Hypothalamus (tissue), 51 donors: ENCODE measurements at regions not wholly inside any gene's neighbourhood (a gene's known extent, or its start where the extent isn't known, plus 50 kb on each side); places are given as distances from the start of the nearest gene placed in this dataset.

Source experiments
- DNase-seq, 51 donors: peaks; one replicate each; lab custom pipeline; 2025; lab: John Stamatoyannopoulos, UW

DNA sequence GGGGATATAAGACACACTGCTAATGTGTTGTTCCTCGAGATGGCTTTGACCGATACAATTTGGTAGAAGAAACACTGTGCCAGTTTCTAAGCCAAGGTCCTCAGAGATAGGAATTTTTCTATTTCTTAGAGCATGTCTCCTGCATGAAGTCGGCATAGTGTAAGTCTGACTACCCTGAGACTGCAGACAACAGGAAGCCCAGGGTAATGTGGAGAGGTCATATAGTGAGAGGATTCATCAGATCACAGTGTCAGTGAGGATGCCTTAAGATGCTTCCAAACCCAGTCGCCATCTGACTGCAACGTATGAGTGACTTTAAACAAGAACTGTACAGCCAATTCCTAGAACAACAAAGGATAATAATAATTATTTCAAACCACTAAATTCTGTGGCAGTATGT, 818.3 kb upstream of the GYPC start:
- DNase-seq = no peak

DNA sequence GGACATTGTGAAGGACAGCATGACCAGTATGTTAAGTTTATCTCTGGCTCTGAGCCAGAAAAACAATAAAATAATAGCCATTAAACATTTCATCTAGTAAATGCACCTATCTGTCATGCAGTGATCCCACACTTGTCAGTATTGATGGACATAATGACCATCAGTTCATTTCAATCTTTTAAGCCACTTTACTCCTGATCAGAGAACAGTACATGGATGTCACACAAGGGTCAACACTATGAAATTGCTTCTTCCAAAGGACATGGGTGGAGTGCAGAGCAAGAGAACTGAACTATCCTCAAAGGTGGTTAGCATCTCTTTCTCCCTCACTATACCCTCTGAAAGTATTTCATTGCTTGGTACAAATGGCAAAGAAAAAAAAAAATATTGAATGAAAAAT, 816.0 kb upstream of the GYPC start:
- DNase-seq = no peak

DNA sequence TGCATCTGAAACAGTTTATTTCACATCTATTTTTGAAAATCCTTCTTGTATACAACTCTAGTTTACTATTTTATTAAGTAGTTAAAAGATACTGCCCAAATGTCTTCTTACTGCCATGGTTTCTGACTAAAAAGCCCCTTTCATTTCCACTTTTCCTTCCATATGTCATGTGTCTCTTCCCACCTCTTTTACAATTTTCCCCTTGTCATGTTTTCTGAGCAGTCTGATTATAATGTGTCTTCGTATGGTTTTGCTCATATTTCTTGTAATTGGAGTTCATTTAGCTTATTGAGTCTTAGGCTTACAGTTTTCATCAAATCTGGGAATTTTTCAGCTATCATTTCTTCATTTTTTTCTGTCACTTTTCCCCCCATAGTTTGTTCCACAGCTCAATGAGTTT, 813.9 kb upstream of the GYPC start:
- no peak for DNase-seq

DNA sequence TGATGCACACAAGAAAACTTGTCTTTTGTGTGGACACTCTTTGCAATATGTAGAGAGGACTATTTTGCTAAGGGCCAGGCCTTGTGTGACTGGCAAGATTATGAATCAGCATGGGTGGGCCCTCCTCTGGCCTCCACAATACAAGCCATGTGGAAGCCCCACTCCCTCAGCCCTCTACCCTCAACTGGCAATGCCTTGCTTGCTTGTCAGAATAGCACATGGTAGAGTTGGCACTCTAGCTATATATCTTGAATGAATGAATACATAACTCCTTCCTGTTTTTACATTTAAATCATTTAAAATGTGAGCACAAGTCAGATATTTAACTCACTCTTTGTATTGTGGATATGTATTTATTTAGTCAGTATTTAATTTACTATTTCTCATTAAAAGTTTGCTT, 805.4 kb upstream of the GYPC start:
- DNase-seq = no peak

- no peak for DNase-seq
Measured at GRCh38 chr2:125852364-125852763, 803.6 kb upstream of the GYPC start.

- peak in 1 of 51 donors; percentile 22 for DNase-seq
Measured at GRCh38 chr2:125853626-125854025, 802.3 kb upstream of the GYPC start.

DNA sequence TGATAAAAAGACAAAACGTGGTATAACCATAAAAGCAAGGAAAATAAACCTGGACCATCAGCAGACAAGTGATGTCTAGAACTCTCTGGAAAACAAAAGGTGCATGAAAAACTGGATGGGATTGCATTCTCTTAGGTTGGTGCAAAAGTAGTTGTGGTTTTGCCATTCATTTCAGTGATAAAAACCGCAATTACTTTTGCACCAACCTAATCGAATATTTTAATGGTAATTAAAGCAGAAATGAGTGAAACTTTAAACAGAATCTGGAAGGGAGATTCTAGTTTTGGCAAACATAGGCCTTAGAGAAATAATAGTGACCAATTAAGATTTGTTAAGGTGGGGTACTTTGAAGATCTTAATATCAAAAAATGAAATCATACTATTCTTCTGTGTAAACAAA, 800.8 kb upstream of the GYPC start:
- DNase-seq = no peak

DNA sequence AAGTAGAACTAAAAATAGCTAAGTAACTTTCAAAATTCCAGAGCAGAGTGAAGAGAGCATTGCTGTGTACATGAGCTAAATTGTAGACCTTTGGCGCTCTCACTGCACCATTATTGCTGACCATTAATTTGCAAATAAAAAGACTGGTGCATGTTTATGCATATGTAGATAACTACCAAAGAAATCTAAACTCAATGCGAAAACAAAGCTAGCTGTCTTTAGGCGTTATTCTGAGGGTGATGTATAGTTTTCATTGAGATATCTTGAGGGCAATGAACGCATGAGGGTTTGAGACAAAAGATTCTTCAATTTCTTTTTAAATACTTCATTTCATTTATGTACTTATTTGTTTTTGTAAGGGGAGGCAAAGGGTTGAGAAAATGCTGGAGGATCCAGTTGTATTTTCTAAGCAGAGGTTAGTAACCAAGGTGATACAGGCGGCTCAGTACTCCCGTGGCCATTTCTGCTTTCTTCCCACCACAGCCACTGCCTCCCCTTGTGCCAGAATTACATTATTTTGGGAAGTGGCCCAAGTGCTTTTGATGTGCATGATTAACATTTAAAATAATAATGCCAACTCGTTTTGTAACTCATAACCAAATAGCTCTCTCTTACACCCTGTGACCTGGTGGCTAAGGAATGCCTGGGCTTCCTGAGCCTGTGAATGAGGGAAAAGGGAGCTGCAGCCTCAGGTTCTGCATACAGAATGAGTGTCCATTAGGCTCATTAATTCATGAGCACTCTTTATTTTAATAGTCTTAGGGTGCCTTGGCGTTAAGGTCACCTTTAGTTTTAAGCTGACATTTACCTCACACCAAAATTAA, 797.8 kb upstream of the GYPC start:
- no peak for DNase-seq

GRCh38 chr2:125861461-125861860, 794.5 kb upstream of the GYPC start:
- no peak for DNase-seq

- DNase-seq = no peak
Measured at GRCh38 chr2:125867908-125868307, 788.0 kb upstream of the GYPC start.

DNA sequence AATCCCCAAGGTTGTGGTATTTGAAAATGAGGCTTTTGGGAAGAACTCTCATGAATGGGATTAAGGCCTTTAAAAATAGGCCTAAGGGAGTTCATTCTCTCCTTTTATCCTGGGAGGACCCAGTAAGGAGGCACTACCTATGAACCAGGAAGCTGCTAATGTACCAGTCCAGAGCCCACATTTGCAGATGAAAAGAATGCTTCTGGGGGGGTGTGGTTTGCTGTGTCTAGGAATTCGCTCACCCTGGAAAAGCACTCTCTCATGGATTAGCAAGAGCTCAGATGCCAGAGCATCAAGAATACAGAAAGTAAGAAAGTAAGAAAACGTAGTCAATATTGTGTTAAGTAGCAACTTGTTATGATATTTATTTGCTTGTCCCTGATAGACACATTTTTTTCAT, 785.7 kb upstream of the GYPC start:
- DNase-seq = no peak

- no peak for DNase-seq
Measured at GRCh38 chr2:125870746-125871145, 785.2 kb upstream of the GYPC start.

DNA sequence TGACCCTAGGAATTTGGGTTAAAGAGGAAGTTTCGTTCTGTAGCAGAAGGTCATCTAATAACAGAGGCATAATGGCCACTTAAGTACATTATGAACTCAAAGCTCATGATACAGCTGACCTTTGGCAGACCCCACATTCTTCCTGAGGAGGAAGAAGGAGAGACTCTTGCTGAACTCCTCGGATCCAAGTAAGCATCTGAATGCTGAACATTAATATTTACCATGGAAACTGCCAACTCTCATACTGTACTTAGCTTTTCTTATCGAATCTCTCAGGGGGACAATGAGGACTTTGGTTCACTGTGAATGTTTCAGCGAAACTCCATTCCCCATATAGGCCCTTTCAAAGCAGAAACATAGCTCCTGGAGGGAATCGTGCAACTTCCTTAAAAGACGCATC, 781.4 kb upstream of the GYPC start:
- DNase-seq = no peak

GRCh38 chr2:125885340-125885739, 770.6 kb upstream of the GYPC start:
- DNase-seq = no peak

GRCh38 chr2:125886153-125886552, 769.8 kb upstream of the GYPC start:
- DNase-seq = no peak

GRCh38 chr2:125901278-125901677, 754.7 kb upstream of the GYPC start:
- no peak for DNase-seq

- no peak for DNase-seq
Measured at GRCh38 chr2:125925891-125926546, 729.9 kb upstream of the GYPC start.

GRCh38 chr2:125935559-125935958, 720.4 kb upstream of the GYPC start:
- DNase-seq = no peak

GRCh38 chr2:125942585-125943424, 713.2 kb upstream of the GYPC start:
- DNase-seq = no peak

- no peak for DNase-seq
Measured at GRCh38 chr2:125959047-125959446, 696.9 kb upstream of the GYPC start.

- DNase-seq = no peak
Measured at GRCh38 chr2:125961739-125962138, 694.2 kb upstream of the GYPC start.

- DNase-seq = no peak
Measured at GRCh38 chr2:125979886-125980285, 676.1 kb upstream of the GYPC start.
